MV-4-11 (cell line): ENCODE measurements at regions not wholly inside any gene's neighbourhood (a gene's known extent, or its start where the extent isn't known, plus 50 kb on each side); places are given as distances from the start of the nearest gene placed in this dataset.

Experiments
- DNase-seq: peaks from one replicate; lab custom pipeline; 2025; lab: John Stamatoyannopoulos, UW

DNA sequence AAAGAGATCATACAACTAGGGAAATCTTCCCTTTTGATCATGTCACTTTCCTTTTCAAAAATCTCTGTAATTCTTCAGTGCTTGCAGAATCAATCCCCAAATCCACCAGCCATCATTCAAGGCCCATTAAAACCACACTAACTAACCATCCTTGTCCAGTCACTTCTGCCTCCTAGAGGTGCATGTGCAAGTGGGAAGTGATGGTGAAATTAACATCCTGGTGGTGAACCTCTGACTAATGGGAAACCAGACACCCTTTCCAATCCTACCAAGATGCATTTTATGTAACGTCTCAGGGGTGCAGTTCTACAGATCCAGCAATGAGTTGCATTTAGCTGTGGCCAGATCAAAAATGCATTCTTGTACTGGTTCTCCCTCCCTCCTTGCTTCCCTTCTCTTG, 341.8 kb downstream of the RAPGEF2 start:
- DNase-seq = peak; percentile 1

DNA sequence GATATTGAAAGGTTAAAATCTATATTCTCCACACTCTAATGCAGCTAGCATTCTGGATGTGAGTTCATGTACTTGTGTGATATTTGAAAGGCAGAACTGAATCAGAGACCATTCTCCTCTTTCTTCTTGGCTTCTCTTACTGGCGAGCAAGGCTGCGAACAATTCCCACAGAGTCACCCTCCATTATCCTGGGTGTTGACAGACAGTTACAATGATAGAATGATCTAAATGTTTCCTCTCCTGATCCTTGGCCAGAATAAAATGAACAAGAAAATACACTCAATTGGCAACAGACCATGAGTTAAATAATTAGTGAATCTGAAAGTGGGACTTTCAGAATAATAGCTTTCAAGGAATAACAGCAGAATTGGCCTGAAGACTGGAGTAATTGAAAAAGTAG, 342.8 kb downstream of the RAPGEF2 start:
- no peak for DNase-seq

DNA sequence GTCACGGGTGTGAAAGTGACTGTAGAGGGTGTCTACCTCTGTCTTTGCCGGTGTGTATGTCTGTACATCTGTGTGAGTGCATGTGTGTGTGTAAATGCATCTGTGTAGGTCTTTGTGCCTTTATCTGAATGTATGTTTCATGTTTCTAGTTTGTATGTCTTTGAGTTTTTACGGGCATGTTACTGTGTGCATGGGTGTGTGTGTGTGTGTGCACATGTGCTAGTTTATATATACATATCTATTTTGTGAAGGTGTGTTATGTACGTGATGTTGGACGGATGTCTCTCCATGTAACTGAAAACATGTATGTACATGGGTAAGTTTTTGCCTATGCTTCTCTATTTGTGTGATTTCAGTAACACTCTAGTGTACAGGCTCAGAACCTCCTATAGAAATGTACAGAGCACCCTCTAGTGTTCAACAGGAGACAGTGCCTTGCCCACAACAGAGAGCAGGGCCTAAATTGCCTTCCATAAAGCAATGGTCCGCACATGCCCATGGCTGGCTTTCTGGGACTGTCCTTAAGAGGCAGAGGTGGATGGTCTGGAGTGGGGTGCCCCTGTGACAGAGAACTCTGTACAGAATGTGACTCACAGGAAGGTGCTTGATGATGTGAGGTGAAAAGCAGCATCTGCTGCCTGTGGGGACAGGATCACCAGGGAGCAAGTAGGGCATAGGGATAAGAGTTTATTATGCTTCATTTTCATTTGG, 343.5 kb downstream of the RAPGEF2 start:
- DNase-seq = peak; percentile 63

DNA sequence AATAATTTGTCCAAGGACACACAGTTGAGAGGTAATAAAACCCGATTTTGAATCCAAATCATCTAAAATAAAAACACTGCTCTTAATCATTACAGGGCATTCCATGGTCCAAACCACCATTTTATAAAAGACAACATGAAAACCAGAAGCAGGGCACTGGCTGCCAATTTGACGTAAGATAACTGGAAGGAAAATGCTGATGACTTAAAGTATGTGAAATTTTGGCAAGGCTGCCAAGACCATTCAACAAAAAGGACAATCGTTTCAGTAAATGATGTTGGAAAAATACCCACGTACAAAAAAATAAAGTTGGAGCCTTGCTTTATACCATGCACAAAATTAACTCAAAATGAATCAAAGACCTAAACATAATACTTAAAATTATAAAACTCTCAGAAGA, 344.4 kb downstream of the RAPGEF2 start:
- no peak for DNase-seq

DNA sequence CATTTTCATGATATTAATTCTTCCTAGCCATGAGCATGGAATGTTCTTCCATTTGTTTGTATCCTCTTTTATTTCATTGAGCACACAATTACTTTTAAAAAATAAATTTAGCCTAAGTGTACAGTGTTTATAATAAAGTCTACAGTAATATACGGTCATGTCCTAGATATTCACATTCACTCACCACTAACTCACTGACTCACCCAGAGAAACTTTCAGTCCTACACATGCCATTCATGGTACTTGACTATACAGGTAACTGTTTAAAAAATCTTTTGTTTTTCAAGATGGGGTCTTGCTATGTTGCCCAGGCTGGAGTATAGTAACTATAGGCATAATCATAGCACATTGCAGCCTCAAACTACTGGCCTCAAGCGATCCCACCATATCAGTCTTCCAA, 348.1 kb downstream of the RAPGEF2 start:
- no peak for DNase-seq

DNA sequence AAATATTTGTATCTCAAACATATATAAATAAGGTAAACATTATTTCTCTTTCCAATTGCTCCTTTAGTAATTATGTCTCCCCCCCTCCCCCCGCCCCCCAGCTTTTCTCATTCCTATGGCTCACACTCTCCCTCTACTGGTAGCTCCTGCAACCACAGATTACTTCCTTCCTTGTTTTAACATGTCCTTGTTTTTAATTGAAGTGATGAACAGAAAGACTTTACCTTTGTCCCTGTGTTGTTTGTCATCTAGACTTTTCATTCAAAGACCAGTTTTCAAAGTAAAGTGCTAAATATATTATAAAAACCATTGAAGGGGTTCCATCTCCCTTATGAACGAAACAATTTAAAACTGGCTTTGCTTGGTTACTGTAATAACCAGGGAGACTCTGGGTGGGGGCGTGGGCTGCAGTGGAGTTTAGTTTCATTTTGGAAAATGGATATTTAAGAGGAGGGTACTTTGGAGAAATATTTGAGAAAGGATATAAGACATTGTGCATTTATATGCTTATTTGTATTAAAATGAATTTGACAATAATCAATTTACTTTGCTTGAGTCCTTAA, 352.9 kb downstream of the RAPGEF2 start:
- DNase-seq = peak; percentile 38

DNA sequence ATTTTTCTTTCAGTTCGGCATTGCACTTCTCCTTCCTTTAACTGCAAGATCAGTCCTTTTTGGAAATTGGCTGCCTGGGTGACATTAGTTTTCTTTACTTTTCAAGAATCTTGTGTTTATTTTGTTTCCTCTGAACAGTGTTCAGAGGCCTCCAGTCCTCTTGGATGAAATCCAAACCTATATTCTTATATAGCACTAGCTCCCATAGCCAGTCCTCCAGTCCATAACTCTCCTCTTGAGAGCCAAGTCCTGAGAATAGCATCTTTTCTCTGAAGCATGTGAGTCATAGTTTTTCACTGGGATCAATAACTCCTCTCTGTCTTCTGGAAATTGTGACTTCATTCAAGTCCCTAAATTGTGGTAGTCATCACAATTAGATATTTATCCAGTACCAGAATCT, 357.5 kb downstream of the RAPGEF2 start:
- no peak for DNase-seq

DNA sequence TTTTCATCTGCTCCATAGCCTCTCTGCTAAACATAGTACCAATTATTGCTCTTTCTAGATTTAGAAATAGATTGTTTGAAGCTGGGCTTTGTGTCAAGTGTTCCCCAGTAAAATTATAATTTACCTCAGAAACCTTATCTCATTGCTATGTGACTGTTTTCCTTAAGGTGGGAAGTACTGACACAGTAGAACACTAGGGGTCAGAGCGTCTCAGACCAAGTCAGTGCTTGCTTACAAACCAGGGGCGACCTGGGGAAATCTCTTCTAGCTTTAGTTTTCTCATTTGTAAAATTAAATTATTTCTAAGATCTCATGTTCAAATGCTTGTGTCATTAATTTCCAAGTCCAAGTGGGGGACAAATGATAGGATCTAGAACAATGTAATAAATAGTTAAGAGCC, 360.4 kb downstream of the RAPGEF2 start:
- DNase-seq = no peak

DNA sequence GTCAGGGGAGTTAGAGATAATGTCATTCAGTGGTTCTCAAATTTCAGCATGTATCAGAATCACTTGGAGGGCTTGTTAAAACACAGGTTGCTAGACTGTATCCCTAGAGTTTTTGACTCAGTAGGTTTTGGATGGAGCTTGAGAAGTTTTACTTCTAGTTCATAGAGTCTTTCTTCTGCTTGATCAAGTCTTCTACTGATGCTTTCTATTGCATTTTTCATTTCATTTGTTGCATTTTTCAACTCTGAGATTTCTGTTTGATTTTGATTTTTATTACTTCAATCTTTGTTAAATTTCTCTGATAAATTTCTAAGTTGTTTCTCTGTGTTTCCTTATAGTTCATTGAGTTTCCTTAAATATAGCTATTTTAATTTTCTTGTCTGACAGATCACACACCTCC, 361.4 kb downstream of the RAPGEF2 start:
- no peak for DNase-seq

DNA sequence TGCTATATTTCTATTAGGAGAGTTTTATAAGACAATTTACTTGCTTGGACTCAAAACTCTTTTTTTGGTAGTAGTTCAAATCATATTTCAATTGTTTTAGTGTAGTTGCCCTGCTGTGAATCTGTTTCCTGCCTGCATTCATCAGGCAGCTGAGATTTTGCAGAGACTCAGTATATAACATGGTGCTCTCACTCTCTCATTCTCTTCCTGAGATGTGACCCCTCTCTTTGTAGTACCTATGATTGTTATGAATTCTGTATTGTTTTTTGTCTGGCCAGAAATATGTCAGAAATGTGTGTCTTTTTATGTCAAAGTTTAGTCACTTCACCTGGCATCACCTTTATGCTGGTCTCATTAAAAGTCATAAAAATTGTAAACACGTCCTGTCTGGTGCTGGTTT, 374.0 kb downstream of the RAPGEF2 start:
- DNase-seq = no peak

DNA sequence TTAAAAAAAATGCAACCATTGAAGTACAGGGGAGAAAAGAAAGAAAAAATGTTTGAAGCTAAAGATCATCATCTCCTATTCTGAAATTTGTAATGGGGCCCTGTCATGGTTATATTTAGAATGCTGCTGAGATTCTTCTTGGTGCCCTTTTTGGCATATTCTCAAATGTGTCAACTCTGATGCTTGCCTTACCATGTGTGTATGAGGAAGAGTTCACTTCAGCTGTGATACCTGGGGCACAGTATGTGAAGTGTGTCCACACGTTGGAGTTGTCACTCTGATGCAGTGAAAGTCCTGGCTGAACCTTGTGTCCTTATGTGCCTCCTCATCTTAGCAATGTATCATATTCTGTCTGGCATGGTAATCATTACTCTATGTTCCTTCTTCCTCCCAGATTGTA, 377.9 kb downstream of the RAPGEF2 start:
- no peak for DNase-seq

DNA sequence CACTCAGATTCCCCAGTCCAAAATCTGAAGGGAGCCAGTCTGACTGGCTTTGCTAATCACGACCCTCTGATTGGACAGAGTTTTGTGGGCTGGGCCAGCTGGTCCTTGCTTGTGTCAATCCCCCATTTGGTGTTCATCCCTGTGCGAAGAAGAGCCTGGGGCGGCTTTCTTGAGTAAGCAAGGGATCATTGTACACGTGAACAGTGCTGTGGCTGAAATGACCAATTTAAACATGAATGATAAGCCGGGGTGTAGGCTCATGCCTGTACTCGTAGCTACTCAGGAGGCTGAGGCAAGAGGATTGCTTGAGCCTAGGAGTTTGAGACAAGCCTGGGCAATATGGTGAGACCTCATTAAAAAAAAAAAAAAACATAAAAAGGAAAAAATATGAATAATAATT, 379.1 kb downstream of the RAPGEF2 start:
- no peak for DNase-seq

DNA sequence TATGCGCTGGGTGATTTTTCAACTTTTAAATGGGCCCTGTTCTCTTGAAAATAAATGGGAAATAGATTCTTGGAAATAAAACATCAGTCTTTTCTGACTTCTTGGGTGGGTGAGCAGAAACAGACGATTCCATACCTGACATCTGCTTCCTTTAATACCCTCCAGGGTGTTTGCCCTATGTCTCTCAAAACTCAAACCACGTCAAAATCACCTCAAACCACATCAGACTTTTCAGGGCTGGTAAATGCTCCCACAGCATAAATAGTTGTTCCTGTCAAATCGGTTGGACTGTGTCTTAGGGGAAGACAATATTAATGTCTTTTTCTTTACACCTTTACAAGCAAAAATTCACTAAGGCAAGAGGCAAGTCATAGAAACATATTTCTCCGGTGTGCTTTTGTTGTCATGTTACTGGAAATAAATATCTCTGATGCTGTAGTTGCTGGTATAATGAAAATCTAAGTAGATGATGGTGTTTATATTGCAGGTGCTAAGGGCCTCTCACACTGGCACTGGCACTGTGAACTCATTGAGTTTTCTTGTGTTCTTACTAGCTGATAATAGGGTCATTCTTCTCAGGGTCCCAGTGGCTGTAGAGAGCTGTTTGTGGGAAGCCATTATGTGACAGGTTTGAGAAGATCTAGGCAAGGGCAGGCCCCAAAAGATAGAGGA, 380.4 kb downstream of the RAPGEF2 start:
- DNase-seq = no peak

DNA sequence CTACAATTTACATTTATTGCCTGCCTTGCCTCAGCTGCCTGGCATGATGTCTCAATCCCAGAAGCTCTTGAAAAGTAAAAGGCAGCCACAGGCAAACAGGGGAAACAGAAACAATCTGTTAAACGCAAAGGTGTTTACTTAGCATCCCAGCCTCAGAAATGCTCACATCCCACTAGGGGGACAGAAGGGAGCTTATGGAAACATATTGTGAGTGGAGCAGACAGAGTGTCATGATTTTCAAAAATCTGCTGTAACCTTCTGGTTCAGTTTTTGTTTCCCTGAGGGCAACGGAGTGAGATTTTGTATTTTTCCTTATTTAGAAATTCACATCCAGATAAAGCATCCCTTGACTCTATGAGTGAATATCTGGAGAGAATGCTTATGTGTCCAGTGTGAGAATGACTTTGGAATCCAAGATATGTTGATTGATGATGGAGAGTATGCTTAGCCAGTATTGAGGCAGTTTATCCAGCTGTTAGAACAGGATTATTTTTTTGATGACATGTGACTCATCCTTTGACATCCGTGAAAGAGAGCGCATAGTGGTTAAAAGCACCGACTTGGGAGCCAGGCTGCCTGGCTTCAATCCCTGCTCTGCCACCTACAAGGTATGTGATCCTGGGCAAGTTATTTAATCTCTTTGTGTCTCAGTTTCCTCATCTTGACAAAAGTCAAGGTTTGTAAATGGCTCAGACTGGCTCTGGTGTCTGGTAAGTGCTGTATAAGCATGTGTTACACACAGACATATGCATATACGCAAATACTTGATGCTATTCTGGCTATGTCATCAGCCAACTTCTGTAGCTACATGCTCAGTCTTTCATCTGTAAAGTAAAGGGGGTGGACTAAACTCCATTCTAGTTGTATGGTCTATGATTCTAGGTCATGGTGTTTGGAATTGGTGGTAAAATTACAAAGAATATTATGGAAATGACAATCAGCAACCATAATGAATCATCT, 381.2 kb downstream of the RAPGEF2 start:
- DNase-seq = no peak

DNA sequence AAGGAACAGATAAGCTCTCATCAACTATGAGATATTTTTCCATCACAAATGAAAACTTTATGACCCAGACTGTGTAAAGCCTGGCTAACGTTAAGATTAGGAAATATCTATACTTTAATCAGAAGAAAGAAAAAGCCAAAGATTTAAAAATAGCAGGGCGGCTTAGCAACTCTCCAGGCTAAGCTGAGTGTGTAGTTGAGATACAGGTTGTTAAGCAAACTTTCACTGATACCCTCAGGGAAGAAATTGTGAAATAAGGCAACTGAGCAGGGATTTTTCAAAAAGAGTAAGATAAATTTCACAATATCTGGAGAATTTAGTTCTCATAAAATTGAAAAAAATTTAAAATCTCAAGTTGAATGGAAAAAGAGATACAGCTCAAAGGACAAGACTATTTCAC, 382.0 kb downstream of the RAPGEF2 start:
- no peak for DNase-seq

DNA sequence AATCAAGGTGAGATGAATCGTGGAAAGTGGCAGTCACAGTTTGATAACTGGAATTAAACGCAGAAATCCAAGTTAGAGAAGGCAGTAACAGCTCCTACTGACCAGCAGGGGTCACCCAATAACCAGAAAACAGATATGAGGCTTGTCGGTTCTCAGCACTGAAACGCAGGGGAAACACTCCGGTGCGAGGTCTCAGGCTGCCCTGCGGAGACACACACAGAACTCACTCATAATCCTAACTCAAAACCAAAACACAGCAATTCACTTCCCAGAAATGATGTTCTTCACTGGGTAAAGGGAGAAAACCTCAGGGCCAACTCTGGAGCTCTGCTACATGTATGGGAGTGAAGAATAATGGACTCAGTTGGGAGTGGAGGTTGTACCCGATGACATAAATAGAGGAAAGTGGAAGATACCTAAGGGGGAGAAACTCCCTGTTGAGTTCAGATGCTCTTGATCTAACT, 384.4 kb downstream of the RAPGEF2 start:
- DNase-seq = peak; percentile 47

DNA sequence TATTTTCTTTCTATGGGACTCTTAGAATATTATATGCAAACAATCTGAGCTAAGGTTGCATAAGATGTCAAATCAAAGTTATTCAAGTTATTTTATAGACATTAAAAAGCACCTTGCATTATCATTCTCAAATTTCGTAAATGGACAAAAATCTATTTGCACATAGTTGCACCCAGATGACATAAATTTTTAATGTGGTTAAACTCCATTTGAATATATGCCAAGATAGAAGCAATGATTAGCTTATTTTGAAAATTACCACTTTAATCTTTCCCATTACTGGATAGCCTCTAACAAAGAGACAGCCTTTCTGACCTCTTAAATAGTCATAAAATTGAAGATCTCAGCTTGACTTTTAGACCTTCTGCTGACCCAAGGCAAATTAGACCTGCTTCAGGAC, 386.8 kb downstream of the RAPGEF2 start:
- DNase-seq = no peak

DNA sequence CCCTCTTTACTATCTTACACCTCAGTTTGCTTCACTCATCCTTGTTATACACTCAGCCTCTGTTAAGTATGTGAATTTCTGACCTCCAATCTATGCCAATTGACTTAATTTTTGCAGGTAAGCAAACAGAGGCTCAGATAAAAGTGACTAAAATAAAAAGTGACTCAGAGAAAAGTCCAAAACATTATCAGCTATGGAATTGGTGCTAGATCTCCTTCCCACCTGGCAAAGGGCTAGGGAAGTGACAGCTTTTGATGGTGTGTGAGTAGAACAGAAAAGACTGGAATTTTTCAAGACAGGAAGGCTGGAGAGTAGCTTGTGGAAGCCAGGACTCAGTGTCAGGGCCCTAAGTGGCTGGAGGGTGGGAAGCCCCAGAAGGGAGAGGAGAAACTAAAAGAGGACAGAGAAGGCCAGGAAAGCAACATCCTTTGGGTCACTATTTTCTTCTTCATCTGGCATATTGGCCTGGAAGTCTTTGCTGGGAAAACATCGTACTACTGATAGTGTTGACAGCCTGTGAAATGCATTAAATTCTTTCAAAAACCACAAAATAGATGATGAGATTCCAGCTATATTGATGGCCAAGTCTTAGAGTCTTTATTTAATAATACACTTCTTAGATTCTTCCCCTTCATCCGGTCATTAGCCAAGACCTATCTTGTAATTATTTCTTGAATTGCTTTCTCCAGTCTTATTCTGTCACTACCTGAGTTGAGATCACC, 392.8 kb downstream of the RAPGEF2 start:
- no peak for DNase-seq

DNA sequence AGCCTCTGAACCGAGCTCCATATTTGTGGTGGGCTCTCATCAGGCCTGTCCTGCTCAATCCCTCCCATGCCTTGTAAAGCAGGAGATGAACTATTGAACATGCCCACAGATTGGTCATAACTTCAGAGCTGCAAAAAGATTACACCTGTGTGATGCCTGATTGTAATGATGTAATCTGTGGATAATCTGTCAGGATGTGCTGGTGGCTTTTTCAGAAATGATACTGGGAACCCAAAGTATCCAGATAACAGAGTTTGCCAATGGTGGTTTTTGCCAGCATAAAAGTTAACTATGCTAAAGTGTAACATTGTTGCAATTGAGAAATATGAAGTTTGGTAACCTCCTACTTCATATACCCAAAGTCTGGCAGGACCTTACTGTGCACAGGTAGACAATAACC, 393.4 kb downstream of the RAPGEF2 start:
- DNase-seq = no peak

DNA sequence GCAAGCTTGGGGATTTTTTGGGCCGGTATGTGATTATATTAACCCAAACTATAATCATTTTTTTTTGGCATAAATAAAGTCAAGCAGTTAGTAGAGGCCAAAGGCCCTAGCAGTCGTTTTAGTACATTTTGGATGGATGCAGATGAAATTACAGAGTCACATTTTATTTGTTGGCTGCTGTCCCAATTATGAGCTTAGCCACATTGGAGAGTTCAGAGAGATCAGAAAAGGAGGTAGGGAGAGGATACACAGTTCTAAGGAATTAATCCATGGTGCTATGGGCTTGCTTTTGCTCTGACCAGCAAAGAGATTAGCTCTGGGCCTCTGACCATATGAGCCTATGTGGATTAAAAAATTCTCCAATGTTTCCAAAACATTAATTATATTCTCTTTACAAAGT, 395.1 kb downstream of the RAPGEF2 start:
- DNase-seq = no peak

DNA sequence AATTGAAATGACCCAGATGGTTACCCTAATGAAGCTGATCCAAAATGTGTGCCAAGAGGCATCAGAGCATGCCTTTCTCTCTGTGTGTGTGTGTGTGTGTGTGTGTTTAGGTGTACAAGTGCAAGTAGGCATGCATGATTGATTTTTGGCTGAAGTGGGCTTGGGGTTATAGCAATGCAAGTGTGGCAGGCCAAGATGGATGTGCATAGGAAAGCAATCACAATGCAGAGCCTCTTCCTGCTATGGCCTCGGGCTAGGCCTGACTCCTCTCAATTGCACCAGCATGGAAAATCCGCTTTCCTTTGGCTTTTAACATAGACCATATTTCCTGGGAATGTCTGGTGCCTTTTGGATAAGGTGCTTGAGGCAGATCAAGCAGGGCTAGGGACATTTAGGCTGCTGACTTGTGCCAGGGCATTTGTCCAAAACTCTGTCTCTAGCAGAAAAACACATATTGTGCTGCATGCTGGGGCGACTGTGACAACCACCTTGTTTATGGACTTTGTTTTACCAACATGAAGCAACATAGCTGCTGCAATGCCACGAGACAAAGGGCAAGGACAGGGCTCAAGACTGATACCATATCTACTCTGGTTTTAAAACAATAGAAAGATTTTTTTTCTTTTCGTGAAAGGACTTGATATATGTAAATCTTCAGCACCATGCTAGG, 395.7 kb downstream of the RAPGEF2 start:
- DNase-seq = no peak
